Activated naive CD8-positive, alpha-beta T cell treated with anti-CD3 and anti-CD28 coated beads, Interleukin-2, amount 10 ng/mL, durations not matched to agents 7 days and 5 days (primary cell): ENCODE measurements at regions not wholly inside any gene's neighbourhood (a gene's known extent, or its start where the extent isn't known, plus 50 kb on each side); places are given as distances from the start of the nearest gene placed in this dataset.

Source experiments
- ATAC-seq: fragments of 150-1000 bp; cut with Tn5 transposase; one replicate; pipeline ENCODE4 v1.10.0; 2021; ENCODE audit warnings: low read depth, moderate library complexity
- POLR2A ChIA-PET: fragments of 350-600 bp; sonication (Branson Sonifier 250); formaldehyde crosslinking; loops from one replicate; lab custom pipeline; 2021; ENCODE audit warnings: antibody characterized with exemption; lab: Charles Lee
- DNase-seq: peaks from one replicate; pipeline ENCODE4 v3.0.0; 2021
- H3K27ac Mint-ChIP-seq: one replicate; pipeline ENCODE4 v1.8.0; 2022; ENCODE audit warnings: mild to moderate bottlenecking, mixed read lengths
- H3K27me3 Mint-ChIP-seq: one replicate; pipeline ENCODE4 v1.8.0; 2022; ENCODE audit warnings: mild to moderate bottlenecking, moderate library complexity, mixed read lengths
- H3K36me3 Mint-ChIP-seq: one replicate; pipeline ENCODE4 v1.8.0; 2021; ENCODE audit warnings: mild to moderate bottlenecking, mixed read lengths
- H3K4me1 Mint-ChIP-seq: one replicate; pipeline ENCODE4 v1.8.0; 2021; ENCODE audit warnings: mixed read lengths
- H3K4me3 Mint-ChIP-seq: one replicate; pipeline ENCODE4 v1.8.0; 2022; ENCODE audit warnings: mild to moderate bottlenecking, moderate library complexity, mixed read lengths
- H3K9me3 Mint-ChIP-seq: one replicate; pipeline ENCODE4 v1.8.0; 2021; ENCODE audit warnings: mixed read lengths

- Mint-ChIP-seq H3K9me3 (peaks cover 9% of the 10 kb centered on the region), H3K4me1 (peaks cover 12% of the 10 kb centered on the region), H3K27me3 (peaks cover 5% of the 10 kb centered on the region), H3K27ac (no peak overlapping the region), H3K4me3 (no peak overlapping the region), H3K36me3 (no peaks in the 10 kb centered on the region)
- no peak for ATAC-seq
- POLR2A ChIA-PET = no interaction called here
- DNase-seq = no peak
These were observed 288.0 kb upstream of the PITRM1 start for GRCh38 chr10:3460420-3461128.

- H3K4me3 Mint-ChIP-seq = peak overlapping the region; percentile 1
- peaks cover 15% of the 10 kb centered on the region for H3K27me3 Mint-ChIP-seq
- ATAC-seq = no peak
- no peak for DNase-seq
- peaks cover 9% of the 10 kb centered on the region for H3K4me1 Mint-ChIP-seq
- peak overlapping the region; percentile 78 for H3K27ac Mint-ChIP-seq
- POLR2A ChIA-PET = no interaction called here
- H3K36me3 Mint-ChIP-seq = no peaks in the 10 kb centered on the region
- peaks cover 9% of the 10 kb centered on the region for H3K9me3 Mint-ChIP-seq
These were observed 283.1 kb upstream of the PITRM1 start for GRCh38 chr10:3455385-3456334.

- DNase-seq (no peak), ATAC-seq (no peak)
- Mint-ChIP-seq H3K4me1 (peaks cover 11% of the 10 kb centered on the region), H3K27ac (no peak overlapping the region), H3K4me3 (no peak overlapping the region), H3K9me3 (peaks cover 8% of the 10 kb centered on the region), H3K27me3 (peaks cover 40% of the 10 kb centered on the region), H3K36me3 (no peaks in the 10 kb centered on the region)
- POLR2A ChIA-PET = no interaction called here
These were observed 280.2 kb upstream of the PITRM1 start for GRCh38 chr10:3452683-3453361.

- H3K27me3 Mint-ChIP-seq = peaks cover 42% of the 10 kb centered on the region
- H3K9me3 Mint-ChIP-seq = peaks cover 5% of the 10 kb centered on the region
- H3K36me3 Mint-ChIP-seq = no peaks in the 10 kb centered on the region
- H3K27ac Mint-ChIP-seq = no peak overlapping the region
- POLR2A ChIA-PET = no interaction called here
- no peak for ATAC-seq
- no peak overlapping the region for H3K4me3 Mint-ChIP-seq
- DNase-seq = no peak
- H3K4me1 Mint-ChIP-seq = peaks cover 13% of the 10 kb centered on the region
These were observed 279.6 kb upstream of the PITRM1 start for GRCh38 chr10:3452173-3452626.

- peaks cover 13% of the 10 kb centered on the region for H3K4me1 Mint-ChIP-seq
- ATAC-seq = no peak
- POLR2A ChIA-PET = no interaction called here
- DNase-seq = no peak
- no peaks in the 10 kb centered on the region for H3K36me3 Mint-ChIP-seq
- no peak overlapping the region for H3K4me3 Mint-ChIP-seq
- peaks cover 5% of the 10 kb centered on the region for H3K9me3 Mint-ChIP-seq
- H3K27me3 Mint-ChIP-seq = peaks cover 45% of the 10 kb centered on the region
- no peak overlapping the region for H3K27ac Mint-ChIP-seq
These were observed 279.1 kb upstream of the PITRM1 start for GRCh38 chr10:3451516-3452172.

- peaks cover 58% of the 10 kb centered on the region for H3K27me3 Mint-ChIP-seq
- ATAC-seq (no peak), DNase-seq (no peak)
- H3K36me3 Mint-ChIP-seq = no peaks in the 10 kb centered on the region
- H3K4me3 Mint-ChIP-seq = no peak overlapping the region
- no peak overlapping the region for H3K27ac Mint-ChIP-seq
- peaks cover 4% of the 10 kb centered on the region for H3K4me1 Mint-ChIP-seq
- POLR2A ChIA-PET = no interaction called here
- peaks cover 5% of the 10 kb centered on the region for H3K9me3 Mint-ChIP-seq
These were observed 273.6 kb upstream of the PITRM1 start for GRCh38 chr10:3446221-3446620.

- peaks cover 54% of the 10 kb centered on the region for H3K27me3 Mint-ChIP-seq
- ATAC-seq = no peak
- H3K4me3 Mint-ChIP-seq = no peak overlapping the region
- H3K9me3 Mint-ChIP-seq = peaks cover 5% of the 10 kb centered on the region
- POLR2A ChIA-PET = no interaction called here
- no peak for DNase-seq
- no peaks in the 10 kb centered on the region for H3K36me3 Mint-ChIP-seq
- H3K4me1 Mint-ChIP-seq = peaks cover 4% of the 10 kb centered on the region
- no peak overlapping the region for H3K27ac Mint-ChIP-seq
These were observed 273.1 kb upstream of the PITRM1 start for GRCh38 chr10:3445648-3446047.

GRCh38 chr10:3442451-3442990 lies 269.9 kb upstream of the PITRM1 start:
- Mint-ChIP-seq H3K4me1 (peaks cover 2% of the 10 kb centered on the region), H3K4me3 (no peak overlapping the region), H3K27ac (no peak overlapping the region), H3K9me3 (peaks cover 8% of the 10 kb centered on the region), H3K36me3 (no peaks in the 10 kb centered on the region), H3K27me3 (peaks cover 35% of the 10 kb centered on the region)
- POLR2A ChIA-PET = no interaction called here
- DNase-seq (no peak), ATAC-seq (no peak)

GRCh38 chr10:3439183-3439582 lies 266.6 kb upstream of the PITRM1 start:
- POLR2A ChIA-PET = no interaction called here
- peaks cover 6% of the 10 kb centered on the region for H3K9me3 Mint-ChIP-seq
- no peak overlapping the region for H3K4me3 Mint-ChIP-seq
- no peaks in the 10 kb centered on the region for H3K36me3 Mint-ChIP-seq
- DNase-seq = no peak
- peaks cover 21% of the 10 kb centered on the region for H3K27me3 Mint-ChIP-seq
- no peak overlapping the region for H3K27ac Mint-ChIP-seq
- ATAC-seq = no peak
- H3K4me1 Mint-ChIP-seq = no peaks in the 10 kb centered on the region

- POLR2A ChIA-PET = no interaction called here
- ATAC-seq (no peak), DNase-seq (no peak)
- Mint-ChIP-seq H3K27me3 (peaks cover 20% of the 10 kb centered on the region), H3K4me3 (no peak overlapping the region), H3K4me1 (no peaks in the 10 kb centered on the region), H3K36me3 (no peaks in the 10 kb centered on the region), H3K27ac (no peak overlapping the region), H3K9me3 (peaks cover 6% of the 10 kb centered on the region)
These were observed 266.0 kb upstream of the PITRM1 start for GRCh38 chr10:3438606-3439005.

- peaks cover 4% of the 10 kb centered on the region for H3K36me3 Mint-ChIP-seq
- POLR2A ChIA-PET = no interaction called here
These were observed 263.1 kb upstream of the PITRM1 start for GRCh38 chr10:3435671-3436070.

GRCh38 chr10:3433988-3434387 lies 261.4 kb upstream of the PITRM1 start:
- peaks cover 15% of the 10 kb centered on the region for H3K9me3 Mint-ChIP-seq
- POLR2A ChIA-PET = no interaction called here
- H3K4me1 Mint-ChIP-seq = peaks cover 6% of the 10 kb centered on the region
- peaks cover 11% of the 10 kb centered on the region for H3K27me3 Mint-ChIP-seq
- DNase-seq (no peak), ATAC-seq (no peak)
- no peak overlapping the region for H3K4me3 Mint-ChIP-seq
- no peak overlapping the region for H3K27ac Mint-ChIP-seq
- peaks cover 7% of the 10 kb centered on the region for H3K36me3 Mint-ChIP-seq

More at GRCh38 chr10:3435671-3436070, 263.1 kb upstream of the PITRM1 start:
- DNase-seq (no peak), ATAC-seq (no peak)
- no peak overlapping the region for H3K27ac Mint-ChIP-seq
- H3K9me3 Mint-ChIP-seq = peaks cover 12% of the 10 kb centered on the region
- H3K4me3 Mint-ChIP-seq = no peak overlapping the region
- H3K4me1 Mint-ChIP-seq = peaks cover 3% of the 10 kb centered on the region
- H3K27me3 Mint-ChIP-seq = peaks cover 14% of the 10 kb centered on the region

- POLR2A ChIA-PET = no interaction called here
- ATAC-seq (no peak), DNase-seq (no peak)
- peaks cover 11% of the 10 kb centered on the region for H3K27me3 Mint-ChIP-seq
- peaks cover 7% of the 10 kb centered on the region for H3K36me3 Mint-ChIP-seq
- H3K4me1 Mint-ChIP-seq = peaks cover 6% of the 10 kb centered on the region
- H3K4me3 Mint-ChIP-seq = no peak overlapping the region
- no peak overlapping the region for H3K27ac Mint-ChIP-seq
- H3K9me3 Mint-ChIP-seq = peaks cover 14% of the 10 kb centered on the region
These were observed 260.5 kb upstream of the PITRM1 start for GRCh38 chr10:3433131-3433530.
